ENCODE measurements at regions not wholly inside any gene's neighbourhood (a gene's known extent, or its start where the extent isn't known, plus 50 kb on each side); places are given as distances from the start of the nearest gene placed in this dataset.

DNA sequence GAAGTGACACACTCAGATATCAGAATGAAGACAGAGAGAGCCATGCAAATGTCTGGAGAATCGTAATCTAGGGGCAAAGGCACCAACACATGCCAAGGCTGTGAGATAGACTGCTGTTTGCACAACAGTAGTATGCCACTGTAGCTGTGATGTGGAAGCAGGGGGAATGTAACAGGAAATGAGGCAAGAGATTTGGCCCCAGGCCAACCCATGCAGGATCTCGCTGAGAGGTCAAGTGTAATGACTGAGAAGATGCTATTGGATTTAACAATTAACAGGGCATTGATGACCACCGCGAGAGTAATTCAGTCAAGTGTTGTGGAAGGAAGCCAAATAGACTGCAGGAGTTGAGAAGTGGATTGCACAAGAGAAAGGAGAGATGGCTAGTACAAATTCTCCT is 107.3 kb upstream of the ST6GALNAC5 start:
- no peak for DNase-seq (ENCODE audit: low read depth in 4 of 4, low spot score in 3 of 4)

DNA sequence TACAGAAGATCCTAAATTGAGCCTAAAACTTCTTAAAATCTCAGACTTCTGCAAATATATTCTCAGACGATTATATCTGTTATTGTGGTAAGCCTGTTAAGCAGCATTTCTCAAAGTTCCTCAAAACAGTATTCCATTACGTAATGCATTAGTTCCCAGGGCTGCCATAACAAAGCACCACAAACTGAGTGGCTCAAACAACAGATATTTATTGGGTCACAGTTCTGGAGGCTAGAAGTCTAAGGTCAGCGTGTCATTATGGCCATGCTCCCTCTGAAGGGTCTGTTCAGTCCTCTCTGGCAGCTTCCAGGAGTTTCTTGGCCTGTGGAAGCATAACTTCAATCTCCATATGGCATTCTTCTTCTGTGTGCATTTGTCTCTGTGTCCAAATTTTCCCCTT is 103.5 kb upstream of the ST6GALNAC5 start:
- no peak for DNase-seq (ENCODE audit: low read depth in 4 of 4, low spot score in 3 of 4)

DNA sequence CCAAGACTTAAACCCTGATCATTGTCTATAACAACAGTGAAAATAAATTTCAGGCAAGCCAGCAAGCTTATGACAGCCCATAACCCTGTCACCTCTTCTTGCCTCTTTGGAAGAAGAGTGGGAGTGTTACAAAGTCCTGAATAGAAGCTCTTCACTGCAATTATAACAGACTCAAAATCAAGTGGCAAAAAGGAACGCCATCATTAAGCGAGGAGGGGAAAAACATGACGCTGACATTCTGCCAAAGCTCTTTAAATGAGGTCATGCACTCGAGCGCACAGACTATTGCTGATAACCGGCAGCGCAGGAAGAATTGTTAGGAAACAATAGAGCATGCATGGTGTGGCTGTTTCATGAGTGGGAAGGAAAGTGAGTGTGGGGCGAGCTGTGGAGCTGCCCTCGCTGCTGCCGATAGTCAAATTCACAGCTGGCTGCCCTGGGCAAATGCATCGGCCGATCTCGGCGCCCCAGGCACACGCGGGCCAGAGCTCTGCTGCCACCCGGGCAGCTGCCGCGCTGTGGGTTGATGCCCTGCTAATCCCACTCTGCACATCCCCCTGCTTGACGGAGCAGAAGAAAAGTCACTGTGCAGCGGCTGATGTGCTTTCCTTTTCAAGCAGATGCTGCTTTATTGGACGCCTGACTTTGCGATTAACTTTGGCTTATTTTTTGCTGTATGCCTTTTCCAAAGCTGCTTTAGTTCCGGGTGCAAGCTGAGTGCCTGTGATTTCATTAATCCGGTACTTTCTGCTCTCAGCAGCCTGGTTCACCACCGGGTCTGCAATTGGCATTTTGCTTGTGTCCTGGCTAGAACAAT is 102.4 kb upstream of the ST6GALNAC5 start:
- DNase-seq (ENCODE audit: low read depth in 4 of 4, low spot score in 3 of 4): no peak

DNA sequence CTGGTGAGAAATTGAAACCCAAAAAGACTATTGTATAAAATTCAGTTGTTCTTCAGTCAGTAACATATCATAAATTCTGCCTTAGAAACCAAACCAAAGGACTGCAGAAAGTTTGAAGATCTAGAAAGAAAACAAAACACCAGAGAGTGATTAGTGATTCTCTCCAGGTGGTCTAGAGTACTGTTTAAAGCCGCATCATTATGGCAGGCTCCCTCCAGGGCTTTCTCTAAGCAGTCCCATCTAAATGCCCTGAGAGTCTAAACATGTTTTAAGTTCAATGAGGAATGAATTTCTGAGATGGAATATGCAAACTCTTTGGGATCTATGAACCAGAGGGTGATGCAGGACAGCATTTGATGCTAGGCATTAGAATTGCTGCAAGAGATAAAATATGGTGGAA is 100.9 kb upstream of the ST6GALNAC5 start:
- no peak for DNase-seq (ENCODE audit: low read depth in 4 of 4, low spot score in 3 of 4)

DNA sequence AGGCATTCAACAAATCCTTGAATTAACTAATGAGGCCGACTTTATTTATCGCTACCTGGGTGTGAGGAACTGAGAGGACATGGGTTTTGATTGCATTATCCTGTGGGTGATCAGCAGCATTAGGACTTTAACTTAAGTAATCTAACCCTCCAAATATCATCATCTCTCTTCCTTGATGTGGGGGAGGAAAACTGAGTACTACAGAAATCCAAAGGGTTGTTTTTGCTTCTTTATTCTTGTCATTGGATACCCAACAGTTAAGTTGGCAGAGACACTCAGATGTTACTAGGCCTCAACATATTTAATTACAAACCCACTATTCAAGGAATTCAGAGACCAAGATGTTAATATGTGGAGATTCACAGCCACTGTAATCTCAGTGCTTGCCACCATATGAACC is 97.4 kb upstream of the ST6GALNAC5 start:
- no peak for DNase-seq (ENCODE audit: low read depth in 4 of 4, low spot score in 3 of 4)

DNA sequence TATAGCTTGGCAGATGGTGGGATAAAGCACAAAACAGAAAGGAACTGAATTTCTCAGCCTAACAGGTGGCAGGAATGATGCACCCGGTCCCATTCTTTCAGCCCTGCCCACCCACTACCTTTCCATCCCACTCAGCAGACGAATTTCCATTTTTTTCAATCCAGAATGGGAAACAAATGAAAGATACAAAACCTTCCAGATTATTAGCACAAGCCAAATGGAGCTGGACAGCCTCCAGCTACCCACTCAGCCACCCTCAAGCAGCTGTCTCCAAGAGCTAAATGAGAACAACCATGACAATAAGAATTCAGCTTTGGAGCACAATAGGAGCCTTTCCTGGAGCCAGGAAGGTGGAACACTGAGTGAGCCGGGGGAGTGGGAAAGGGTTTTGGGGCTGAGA is 96.3 kb upstream of the ST6GALNAC5 start:
- DNase-seq (ENCODE audit: low read depth in 4 of 4, low spot score in 3 of 4): no peak

DNA sequence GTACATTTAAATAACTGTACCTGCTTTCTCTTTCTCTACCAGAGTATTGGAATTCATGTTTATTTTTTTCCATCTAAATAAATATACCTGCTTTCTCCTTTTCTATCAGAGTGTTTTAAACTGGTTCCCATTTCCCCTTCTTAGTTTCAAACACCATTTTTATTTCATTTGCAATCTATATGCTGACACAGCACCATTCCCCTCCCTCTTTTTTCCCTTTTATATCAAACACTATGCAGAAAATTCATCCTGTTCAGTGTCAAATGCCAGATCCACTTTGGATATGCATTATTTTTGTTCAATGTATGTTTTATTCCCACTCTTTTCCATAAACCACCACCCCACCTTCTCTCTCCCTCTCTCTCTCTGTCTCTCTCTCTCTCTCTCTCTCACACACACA is 85.8 kb upstream of the ST6GALNAC5 start:
- DNase-seq (ENCODE audit: low read depth in 4 of 4, low spot score in 3 of 4): no peak

DNA sequence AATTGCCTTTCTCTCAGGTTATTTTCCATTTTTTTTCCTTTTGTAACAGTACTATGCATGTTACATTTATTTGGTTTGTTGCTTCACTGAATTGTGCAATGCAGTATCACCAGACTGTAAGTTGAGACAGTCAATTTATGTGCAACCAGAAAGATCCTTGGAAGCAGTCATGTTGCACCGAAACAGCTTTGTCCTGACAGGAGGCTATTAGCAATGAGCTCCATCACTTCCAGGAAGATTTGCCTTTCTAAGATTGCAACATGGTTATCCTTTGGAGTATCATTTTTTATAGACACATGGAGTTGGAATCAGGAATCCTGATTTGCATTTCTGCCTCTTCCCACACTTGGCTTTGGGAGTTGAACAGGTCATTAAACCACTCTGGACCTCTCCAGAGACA is 84.5 kb upstream of the ST6GALNAC5 start:
- no peak for DNase-seq (ENCODE audit: low read depth in 4 of 4, low spot score in 3 of 4)

DNA sequence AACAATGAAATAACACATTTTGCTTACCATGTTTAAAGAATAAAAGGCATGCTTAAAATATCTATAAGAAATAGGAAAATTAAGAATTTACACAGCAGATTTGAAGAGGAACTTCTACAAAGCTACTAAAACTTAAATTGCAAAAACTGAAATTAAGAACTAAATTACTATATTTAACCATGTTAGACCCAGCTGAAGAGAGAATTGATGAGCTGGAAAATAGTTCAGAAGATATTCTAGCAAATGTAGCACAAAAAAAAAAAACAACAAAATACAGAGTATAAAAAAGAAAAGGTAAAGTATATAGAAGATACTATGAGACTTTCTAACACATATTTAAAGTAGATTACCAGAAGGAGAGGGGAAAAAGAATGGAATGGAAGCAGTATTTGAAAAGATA is 82.8 kb upstream of the ST6GALNAC5 start:
- DNase-seq (ENCODE audit: low read depth in 4 of 4, low spot score in 3 of 4): no peak

DNA sequence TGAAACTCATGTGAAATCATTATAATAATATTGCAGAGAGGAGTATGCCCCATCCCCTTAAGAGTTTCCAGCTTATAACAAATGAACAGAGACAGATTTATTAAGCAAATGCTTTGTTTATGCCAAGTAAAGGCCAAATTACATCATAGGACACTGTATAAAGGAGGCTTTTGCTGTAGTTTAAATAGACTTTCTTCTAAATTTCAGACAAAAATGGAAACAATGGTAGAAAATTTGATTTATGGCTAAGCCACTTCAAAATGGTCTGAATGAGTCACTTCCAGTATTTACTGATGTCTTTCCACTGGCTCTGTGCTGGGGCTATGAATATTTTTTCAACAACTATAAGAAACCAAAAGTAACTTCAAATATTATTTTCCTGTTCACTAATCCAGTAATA is 81.1 kb upstream of the ST6GALNAC5 start:
- DNase-seq (ENCODE audit: low read depth in 4 of 4, low spot score in 3 of 4): no peak

DNA sequence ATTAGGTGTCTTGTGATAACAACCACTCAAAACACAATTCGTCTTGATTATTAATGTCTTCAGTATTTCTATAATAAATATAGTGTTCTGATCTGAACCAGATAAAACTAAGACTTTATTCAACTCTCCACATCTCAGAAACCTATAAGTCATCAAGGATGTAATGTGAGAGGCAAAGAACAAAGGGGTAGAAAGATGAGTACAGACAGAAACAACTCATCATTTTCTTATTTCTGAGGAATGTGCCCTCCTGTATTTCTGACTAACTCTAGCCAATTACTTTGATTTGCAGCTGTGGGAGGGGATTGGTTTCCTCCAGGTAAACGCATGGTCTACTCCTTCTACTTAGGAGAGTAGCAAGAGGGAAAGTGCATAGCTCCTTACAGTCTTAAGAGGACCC is 73.7 kb upstream of the ST6GALNAC5 start:
- no peak for DNase-seq (ENCODE audit: low read depth in 4 of 4, low spot score in 3 of 4)

DNA sequence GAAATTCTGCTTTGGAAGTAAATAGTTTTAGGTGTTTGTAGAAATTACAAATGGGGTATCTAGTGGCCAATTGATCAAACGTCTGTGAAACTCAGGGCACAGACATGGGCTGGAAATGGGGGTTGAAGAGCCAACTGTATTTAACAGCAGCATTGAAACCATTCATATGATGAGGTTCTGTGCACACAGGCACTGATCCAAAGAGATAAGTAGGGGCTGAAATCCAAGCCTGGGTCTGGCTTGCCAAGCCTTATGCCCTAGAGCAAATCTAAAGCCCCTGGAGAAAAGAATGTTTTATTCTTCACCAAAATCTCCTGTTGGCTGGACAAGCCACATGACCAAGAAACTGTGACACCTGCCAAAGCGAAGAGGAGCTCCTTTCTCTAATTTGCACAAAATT is 67.6 kb upstream of the ST6GALNAC5 start:
- no peak for DNase-seq (ENCODE audit: low read depth in 4 of 4, low spot score in 3 of 4)

DNA sequence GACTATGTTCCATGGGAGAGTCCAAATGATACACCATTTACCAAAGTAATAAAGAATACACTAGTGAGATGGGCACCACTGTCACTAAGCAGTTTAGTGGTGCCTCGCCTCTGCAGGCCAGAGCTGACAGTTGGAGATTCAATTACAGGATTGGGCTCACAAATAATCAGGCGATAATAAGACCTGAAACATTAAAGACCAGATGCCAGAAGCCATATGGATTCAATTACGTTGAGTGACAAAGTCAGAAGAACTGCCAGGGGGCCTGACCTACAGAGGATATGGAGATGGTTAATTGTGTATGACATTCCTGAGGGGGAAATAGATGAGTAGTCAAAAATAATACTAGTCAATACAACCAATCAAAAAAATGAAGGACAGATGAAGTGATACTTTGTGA is 65.2 kb upstream of the ST6GALNAC5 start:
- DNase-seq (ENCODE audit: low read depth in 4 of 4, low spot score in 3 of 4): no peak

DNA sequence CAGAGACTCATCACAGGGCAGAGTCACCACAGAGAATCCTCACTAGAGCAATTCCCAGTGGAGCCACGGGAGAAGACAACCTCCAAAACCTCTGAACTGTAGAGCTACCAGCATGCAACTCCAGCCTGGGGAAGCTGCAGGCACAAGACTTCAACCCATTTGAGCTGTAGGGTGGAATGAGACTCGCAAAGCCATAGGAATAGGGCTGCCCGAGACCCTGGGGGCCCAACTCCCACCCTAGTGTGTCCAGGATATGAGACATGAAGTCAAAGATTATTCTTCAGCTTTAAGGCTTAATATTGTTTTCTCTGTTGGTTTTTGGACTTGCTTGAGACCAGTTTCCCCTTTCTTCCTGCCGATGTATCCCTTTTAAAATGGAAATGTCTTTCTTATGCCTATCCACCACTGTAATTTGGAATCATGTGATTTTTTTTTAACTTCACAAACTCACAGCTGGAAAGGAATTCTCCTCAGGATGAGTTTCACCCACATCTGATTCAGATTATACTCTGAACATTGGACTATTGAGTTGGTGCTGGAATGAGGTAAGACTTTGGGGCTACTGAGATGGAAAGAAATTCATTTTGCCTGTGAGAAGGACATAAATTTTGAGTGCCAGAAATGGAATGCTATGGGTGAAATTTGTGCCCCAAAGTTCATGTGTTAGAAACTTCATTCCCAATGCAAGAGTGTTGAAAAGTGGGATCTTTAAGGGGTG is 59.6 kb upstream of the ST6GALNAC5 start:
- no peak for DNase-seq (ENCODE audit: low read depth in 4 of 4, low spot score in 3 of 4)

Measured in left renal pelvis (tissue), 4 donors.